ENCODE measurements at regions not wholly inside any gene's neighbourhood (a gene's known extent, or its start where the extent isn't known, plus 50 kb on each side); places are given as distances from the start of the nearest gene placed in this dataset.
"Not testable (repeated sequence)": the region's sequence is repeated elsewhere in the genome, so short reads cannot be mapped to it uniquely, and the experiment has no call there.

DNA sequence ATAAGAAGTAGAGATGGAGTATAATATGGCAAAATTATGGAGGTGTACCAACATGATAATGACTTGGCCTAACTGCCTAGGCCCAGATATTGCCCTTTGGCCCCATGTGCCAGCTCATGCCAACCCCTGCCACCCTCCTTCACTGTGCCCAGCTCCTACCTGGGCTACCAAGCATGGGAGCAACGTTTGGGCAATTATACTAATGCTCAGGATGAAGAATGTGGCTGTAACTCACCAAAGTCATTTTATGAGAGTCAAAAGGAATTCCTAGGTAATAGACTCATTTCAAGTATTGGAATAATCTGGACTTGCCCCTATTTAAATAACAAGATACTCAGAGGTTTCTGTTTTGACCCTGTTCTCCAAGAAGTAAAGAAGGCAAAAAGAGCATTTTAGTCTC lies 240.2 kb upstream of the IL12A start:
- DNase-seq = no peak

DNA sequence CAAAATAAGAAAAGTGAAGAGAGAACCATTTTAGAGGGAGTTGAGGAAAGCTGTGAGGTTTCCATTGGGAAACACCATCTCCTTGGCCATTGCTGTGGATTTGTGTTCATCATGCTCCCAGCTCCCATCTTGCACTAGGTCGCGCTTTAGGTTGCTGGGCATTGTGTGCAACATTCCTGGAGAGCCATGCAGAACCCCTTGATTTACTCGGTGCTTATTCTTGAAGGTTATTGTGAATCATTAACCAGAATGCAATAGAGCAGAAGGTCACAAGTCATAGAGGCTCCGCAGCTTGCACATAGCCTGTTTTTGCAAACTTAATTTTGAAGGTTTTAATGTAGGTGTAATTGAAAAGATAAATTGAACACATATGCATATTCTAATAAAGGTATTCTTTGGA lies 239.2 kb upstream of the IL12A start:
- no peak for DNase-seq

DNA sequence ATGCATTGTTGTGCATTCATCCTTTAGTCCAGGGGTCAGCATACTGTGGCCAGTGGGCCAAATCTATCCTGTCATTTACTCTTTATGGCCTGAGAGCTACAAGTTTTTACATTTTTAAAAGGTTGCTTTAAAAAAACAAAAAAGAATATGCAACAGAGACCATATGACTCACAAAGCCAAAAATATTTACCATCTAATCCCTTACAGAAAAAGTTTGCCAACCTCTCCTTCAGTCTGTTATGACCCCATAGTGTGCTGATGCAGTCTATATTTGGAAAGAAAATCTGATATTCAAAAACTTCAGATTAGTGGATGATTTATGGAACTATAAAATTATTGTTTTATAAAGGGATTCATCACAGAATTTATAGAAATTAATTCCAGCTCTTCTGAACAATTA lies 237.5 kb upstream of the IL12A start:
- DNase-seq = no peak

DNA sequence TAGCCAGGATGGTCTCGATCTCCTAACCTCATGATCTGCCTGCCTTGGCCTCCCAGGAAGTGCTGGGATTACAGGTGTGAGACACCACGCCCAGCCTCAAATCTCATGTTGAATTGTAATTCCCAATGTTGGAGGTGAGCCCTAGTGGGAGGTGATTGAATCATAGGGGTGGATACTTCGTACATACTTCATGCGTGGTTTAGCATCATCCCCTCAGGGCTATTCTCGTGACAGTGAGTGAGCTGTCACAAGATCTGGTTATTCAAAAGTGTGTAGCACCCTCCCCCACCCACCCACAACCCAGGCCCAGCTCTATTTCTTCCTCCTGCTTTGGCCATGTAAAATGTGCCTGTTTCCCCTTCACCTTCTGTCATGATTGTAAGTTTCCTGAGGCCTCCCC lies 236.9 kb upstream of the IL12A start:
- no peak for DNase-seq

DNA sequence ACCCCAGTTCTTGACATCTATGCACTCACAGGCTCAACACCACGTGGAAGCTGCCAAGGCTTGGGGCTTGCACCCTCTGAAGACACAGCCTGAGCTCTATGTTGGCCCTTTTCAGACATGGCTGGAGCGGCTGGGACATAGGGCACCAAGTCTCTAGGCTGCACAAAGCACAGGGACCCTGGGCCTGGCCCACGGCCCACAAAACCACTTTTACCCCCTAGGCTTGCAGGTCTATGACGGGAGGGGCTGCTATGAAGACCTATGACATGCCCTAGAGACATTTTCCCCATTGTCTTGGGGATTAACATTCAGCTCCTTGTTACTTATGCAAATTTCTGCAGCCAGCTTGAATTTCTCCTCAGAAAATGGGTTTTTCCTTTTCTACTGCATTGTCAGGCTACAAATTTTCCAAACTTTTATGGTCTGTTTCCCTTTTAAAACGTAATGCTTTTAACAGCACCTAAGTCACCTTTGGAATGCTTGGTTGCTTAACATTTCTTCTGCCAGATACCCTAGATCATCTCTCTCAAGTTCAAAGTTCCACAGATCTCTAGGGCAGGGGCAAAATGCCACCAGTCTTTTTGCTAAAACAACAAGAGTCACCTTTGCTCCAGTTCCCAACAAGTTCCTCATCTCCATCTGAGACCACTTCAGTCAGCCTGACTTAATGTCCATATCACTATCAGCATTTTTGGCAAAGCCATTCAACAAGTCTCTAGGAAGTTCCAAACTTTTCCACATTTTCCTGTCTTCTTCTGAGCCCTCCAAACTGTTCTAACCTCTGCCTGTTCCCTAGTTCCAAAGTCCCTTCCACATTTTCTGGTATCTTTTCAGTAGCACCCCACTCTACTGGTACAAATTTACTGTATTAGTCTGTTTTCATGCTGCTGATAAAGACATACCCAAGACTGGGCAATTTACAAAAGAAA lies 232.1 kb upstream of the IL12A start:
- DNase-seq = not testable (repeated sequence)

DNA sequence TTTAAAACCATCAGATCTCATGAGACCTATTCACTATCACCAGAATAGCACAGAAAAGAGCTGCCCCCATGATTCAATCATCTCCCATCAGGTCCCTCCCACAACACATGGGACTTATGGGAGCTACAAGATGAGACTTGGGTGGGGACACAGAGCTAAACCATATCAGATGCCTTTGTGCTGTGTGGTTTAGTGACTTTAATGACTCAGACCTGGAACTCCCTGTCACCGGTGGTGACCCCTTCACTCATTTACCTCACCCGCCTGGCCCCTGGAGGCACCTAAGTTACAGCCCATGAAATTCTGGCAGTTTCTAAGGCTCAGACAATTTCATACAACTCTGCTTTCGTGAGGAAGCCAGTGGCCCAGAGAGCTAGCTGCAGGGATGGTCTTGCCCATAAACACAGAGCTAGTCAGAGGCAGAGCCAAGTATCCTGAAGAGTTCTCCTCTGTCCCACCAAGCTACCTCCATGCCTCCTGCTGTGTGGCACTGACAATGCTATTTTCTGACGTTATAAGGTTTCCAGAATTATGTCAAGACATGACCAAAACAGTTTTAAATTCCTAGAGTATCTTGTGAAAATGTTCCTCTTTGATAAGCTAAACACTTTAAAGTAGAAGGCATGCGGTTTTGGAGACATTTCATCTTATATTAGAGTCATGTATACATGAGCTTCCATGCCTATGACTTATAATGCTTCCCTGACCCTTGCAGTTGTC lies 231.1 kb upstream of the IL12A start:
- no peak for DNase-seq

DNA sequence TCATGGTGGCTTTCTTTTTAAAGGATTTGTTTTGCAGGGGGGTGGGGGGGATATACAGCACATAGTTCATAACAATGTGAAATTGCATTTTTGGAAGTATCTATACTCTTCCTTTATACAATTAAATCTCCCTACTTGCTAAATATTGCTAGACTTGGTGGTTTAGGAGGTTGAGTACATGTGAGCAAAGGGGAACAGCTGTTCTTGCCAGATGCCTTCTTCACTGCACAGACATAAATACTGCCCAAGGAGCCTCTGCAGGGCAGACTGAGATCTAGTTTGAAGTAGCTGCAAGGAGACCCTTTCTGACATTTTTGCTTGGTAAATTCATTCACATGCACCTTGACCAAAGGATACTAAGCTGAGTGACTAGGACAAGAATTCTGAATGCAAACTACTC lies 228.6 kb upstream of the IL12A start:
- DNase-seq = no peak

DNA sequence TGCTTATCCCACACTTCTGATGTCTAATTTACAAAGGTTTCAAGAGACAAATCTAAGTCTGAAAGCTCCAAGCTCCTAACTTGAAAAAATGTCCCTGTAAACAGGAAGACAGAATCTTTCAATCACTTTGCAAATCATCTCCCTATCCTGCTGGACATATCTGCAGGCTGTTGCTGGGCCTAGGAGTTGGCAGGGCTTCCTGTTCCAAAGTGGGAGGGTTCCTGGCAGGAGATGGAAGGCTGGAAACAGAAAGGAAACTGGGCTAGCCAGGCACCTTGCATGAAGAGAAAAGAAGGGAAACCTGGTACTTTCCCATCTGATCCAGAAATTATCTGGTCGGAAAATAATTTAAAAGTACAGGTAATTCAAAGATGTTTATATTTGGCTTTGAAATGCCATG lies 227.3 kb upstream of the IL12A start:
- DNase-seq = no peak

DNA sequence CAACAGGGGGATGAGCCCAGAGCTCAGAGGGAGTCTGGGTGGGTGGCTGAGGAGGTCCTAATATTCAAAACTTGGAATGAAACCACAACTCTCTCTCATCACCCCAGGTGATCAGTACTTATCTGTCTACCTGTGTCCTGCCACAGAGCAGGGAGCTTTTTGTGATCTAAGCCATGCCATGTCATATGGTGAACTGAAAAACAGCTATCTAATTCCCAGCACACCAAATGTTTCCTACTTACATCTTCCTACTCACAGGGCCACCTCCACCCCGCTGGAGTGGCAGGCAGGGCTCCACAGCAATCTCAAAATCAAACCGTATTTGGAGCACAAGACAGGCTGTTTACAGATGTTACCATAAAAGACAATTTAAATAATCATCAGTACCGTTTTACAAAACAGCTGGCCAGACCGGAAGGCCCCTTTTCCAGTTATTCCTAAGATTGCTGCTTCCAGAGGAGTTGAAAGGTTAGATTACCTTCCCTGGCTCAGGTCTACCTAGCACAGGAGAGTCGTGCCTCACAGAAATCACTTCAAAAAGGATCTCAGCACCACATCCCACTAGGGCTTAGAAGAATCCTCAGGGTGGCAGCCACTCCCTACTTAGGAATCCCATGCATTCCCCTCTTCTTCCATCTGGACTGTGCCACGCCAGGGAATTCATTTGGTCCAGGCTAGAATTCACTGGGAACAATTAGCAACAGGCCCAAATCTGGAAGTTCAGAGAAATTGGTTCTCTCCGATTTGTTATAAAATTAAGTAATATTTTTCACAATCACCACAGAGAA lies 226.6 kb upstream of the IL12A start:
- DNase-seq = no peak

DNA sequence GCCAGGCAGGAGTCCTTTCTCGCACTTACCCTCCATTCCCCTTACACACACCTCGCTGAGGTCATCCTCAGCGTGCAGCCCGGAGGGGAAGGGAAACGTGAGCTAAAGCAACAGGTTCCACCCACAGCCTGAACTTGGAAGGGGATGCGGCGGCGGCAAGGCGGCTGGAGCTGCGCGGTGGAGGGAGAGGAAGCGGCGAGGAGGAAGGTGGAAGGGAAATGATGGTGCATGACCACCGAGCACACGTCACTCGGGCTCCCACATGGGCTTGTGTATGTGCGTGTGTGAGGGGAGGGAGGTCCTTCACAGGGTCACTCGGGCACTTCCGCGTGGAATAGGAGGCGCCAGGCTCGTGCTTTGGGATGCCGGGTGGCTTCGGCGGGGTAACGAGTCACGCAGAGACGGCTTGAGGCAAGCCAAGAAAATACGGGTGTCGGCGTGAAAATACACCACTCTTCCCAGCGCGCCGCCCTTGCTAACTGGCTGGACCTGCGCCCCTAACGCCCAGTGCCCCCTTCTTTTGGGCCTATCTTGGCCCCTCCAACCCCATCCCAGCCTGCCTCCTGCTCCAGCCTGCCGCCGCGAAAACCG lies 225.5 kb upstream of the IL12A start:
- DNase-seq = peak; percentile 66

DNA sequence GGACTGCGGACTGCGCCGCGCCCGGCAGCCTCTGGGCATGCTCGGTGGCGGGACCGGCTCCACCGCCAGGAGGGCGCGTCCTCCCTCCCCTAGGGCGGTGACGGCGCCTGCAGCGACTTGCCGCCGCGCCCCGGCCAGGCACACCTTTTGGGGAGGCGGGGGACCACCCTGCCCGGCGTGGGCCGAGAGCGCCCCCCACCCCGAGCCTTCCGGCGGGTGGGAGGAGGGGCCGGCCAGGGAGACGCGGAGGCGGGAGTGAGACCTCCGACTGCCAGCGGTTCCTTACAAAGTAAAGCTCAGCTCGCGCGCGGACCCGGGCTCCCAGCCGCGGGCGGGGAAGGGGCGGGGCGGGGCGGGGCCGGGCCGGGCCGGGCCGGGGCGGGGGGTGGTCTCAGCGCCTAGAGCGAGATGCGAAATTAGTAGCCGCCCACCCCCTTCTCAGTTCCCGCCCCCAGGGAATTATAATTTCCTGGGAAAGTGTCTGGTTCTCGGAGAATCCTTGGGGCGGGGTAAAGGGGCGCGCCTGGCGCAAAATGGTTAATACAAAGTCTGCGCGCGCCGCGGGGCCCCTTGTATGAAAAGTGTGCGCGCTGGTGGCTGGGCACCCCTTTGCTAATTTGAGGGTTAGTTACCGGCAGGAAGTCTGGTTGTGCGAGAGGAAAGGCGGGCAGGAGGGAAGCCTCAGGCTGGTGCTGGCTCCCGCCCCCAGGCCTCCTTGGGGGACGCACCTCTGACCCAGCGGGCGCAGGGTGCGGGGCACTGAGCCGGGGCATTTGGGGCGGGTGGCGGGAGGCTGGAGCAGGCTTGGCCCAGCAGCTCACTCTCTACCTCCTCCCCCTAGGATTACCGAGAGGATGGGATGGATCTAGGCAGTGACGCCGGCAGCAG lies 224.8 kb upstream of the IL12A start:
- peak; percentile 35 for DNase-seq

DNA sequence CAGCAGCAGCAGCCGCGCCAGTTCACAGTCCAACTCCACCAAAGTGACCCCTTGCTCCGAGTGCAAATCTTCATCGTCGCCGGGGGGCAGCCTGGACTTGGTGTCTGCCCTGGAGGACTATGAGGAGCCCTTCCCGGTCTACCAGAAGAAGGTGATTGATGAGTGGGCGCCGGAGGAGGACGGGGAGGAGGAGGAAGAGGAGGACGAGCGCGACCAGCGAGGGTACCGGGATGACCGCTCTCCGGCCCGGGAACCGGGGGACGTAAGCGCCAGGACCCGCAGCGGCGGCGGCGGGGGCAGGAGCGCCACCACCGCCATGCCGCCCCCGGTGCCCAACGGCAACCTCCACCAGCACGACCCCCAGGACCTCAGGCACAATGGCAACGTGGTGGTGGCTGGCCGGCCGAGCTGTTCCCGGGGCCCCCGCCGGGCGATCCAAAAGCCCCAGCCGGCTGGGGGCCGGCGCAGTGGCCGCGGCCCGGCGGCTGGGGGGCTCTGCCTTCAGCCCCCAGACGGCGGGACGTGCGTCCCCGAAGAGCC lies 224.1 kb upstream of the IL12A start:
- no peak for DNase-seq

DNA sequence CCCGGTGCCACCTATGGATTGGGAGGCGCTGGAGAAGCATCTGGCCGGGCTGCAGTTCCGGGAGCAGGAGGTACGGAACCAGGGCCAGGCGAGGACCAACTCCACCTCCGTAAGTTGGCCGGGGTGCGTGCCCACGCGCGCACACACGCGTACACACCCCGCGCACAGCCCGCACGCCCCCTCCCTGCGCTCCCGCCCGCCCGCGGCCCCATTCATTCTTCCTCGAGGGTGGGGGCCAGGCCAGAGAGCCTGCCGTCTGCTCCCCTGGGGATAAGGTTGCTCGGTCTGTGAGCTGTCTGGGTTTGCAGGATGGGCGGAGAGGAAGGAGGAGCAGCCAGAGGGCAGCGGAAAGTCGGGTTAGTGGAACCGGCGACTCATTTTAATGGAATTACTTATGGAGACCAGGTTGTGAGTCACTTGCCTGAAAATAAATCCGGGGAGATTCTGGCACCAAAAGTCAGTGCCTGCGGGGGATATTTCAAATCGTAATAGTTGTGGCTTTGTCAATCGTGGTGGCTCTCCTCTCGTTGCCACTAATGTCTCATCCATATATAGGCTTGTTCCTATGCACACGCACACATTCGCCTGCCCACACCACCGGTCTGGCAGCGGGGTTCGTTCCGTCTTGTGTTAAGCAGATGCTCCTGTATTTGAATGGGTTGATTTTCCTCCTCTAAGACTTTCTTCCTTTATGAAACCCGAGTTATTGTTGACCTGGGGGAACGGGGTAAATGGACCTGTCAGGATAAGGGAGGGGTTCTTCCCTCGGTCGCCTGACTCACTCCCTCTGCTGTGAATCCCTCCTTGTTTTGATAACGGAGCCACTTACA lies 223.4 kb upstream of the IL12A start:
- DNase-seq = peak; percentile 7

DNA sequence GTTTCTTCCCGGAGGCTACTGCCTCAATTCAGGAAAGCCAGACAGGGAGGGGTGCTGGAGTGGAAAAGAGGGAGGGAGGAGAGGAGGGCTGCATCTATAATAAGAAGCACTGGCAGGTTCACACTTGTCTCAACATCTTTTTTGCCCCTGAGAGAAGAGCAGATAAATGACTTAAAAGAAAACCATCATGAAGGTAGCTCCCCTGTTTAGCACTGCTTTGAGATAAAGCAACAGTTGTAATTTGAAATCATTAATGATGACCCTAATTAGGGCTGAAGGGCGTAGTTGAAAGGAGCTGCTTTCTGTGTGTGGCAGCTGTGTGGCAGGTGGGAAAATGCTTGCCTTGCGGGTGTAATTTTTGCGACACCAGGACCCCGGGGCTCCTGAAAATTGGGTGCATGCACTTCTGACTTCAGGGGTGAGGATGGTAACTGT lies 222.8 kb upstream of the IL12A start:
- no peak for DNase-seq

DNA sequence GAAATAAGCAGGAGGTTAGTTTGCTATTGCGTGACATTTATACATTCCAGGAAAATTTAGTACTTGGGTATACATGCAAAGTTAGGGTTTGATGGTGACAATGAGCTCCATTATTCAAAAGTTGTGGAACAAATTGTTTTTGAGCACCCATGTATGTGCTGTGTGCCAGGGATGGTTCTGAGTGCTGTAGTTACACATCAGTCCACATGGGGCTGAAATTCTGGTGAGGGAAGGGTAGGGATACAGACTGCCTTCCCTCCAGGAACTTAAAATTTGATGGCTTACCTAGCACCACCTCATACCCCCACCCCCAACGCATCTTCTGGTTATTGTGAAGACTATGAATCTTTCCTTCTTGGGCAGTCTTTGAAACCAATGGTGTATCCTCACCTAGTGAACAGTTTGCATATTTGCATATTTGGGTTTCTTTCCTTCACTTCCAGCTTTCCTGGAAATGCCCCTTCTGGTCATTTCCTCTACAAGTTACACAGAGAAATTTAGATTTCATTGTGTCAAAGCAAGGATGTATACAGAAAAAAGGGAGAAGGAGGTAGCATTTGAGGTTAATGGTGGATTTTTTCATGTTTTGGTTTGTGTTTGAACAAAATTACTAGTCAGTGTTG lies 222.0 kb upstream of the IL12A start:
- DNase-seq = peak; percentile 14

DNA sequence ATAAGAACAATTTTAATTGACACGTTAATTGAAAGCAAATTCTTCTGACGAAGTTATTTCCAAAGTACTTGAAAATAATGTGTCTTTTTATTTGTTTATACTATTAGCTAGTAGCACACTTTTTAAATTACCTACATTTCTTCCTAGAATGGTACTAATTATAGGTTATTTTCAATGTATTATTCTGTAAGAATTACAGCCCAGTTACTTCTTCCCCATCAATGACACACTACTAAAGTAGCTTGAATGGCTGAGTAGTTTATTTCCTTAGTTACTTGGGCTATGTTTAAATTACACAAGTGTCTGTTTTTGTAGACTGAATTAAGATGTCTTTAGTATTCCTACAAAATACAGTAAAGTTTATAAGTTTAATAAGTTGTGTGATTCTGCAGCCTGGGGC lies 217.6 kb upstream of the IL12A start:
- DNase-seq = no peak

DNA sequence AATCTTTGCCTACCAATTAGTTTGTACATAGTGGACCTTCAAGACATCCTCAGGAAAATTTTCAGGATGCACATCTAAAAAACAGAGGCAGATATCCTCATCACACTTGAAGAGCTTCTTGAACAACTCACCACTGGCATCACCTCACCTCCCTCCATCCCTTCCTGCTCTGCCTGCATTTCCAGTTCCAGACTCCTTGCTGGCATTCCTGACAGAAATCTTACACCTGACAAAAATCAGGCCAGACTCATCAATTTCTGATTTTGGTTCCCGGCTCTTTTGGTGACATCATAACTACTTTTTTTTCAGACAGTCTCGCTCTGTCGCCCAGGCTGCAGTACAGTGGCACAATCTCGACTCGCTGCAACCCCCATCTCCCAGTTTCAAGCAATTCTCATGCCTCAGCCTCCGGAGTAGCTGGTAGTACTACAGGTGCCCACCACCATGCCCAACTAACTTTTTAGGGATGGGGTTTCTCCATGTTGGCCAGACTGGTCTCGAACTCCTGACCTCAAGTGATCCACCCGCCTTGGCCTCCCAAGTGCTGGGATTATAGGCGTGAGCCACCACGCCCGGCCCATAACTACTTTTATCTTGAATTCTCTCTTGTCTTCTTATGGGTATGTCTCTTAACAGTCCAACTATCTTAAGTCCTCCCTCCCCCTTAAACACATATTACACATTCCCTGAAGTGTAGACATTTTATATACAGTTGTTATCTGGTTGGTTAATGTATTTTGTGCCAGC lies 216.6 kb upstream of the IL12A start:
- DNase-seq = no peak

DNA sequence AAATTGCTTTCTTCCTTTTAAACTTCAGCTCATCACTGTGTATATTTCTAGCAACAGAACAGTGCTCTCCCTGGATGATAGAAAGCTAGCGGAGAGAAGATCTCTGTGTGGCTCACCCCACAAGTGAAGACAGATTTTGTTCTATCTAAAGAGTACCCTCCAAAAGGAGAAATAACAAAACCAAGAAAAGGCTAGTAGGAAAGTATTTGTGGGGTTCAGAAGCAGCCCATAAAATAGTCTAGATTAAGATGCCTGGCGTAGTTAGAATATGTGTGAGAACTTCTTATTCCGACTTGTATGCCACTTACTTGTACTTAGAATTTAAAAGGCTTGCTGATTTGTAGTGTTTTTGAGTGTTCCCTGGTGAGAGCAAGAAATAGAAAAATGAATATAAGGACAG lies 214.9 kb upstream of the IL12A start:
- DNase-seq = no peak

DNA sequence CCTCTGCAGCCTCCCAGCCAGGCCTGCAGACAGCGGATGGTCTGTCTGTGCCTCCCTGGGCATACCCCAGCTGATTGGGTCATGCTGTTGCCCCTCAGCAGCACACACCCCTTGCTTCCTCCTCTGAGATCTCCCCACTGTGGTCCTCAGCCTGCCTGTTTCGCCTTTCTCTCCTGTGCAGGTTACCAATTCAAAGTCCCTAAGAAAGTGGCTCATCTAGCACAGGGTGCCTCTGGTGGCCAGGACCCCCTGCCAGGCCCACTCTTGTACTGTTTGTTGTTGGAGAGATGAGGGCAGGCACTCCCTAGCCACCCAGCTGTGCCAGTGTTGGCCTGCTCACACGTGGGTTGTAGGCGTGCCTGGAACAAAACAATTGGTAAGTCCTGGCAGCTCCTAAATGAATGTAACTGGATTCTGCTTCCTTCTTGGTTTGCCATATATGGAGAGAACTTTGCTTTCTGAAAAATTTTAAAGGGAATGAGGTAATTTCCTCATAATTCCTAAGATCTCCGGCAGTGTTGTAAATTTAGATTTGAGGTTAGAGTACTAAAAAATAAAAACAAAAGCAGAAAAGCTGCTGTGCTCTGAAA lies 213.2 kb upstream of the IL12A start:
- DNase-seq = peak; percentile 23

Measured in inflammatory macrophage treated with lipopolysaccharide for 4 hours (primary cell).